Neutrophil (primary cell): ENCODE measurements at regions not wholly inside any gene's neighbourhood (a gene's known extent, or its start where the extent isn't known, plus 50 kb on each side); places are given as distances from the start of the nearest gene placed in this dataset.

Experiments
- H3K27ac ChIP-seq: fragments of 200-600 bp; sonication (generic); 2 replicates; pipeline ENCODE4 v1.5.1; 2016; ENCODE audit warnings: mild to moderate bottlenecking, moderate library complexity
- H3K27me3 ChIP-seq: fragments of 200-600 bp; sonication (generic); 2 replicates; pipeline ENCODE4 v1.6.0; 2016; ENCODE audit warnings: mild to moderate bottlenecking
- H3K36me3 ChIP-seq: fragments of 200-600 bp; sonication (generic); 2 replicates; pipeline ENCODE4 v1.5.1; 2017
- H3K4me1 ChIP-seq, 2 experiments: fragments of 200-600 bp in 1 of 2; sonication (generic) in 1 of 2; 1 replicate in 1 of 2; 2 replicates in 1 of 2; pipeline versions ENCODE4 v1.5.1 to v1.6.1; 2013 to 2016; ENCODE audit warnings: low read depth in 1 of 2, low read length in 1 of 2, mild to moderate bottlenecking in 1 of 2, moderate library complexity in 1 of 2; ENCODE audit not compliant: control insufficient read depth in 1 of 2, insufficient read depth in 1 of 2
- H3K4me3 ChIP-seq, 2 experiments: fragments of 200-600 bp in 1 of 2; sonication (generic) in 1 of 2; 1 replicate in 1 of 2; 2 replicates in 1 of 2; pipeline ENCODE4 v1.5.1; 2013 to 2016; ENCODE audit warnings: low read depth in 1 of 2, low read length in 1 of 2, mild to moderate bottlenecking in 1 of 2, moderate library complexity in 1 of 2
- H3K9me3 ChIP-seq: fragments of 200-600 bp; sonication (generic); 2 replicates; pipeline ENCODE4 v1.5.1; 2016
- CTCF ChIP-seq: fragments of 200-600 bp; sonication (generic); IDR thresholded peaks from 2 replicates; pipeline ENCODE4 v1.5.1; 2016; ENCODE audit warnings: antibody characterized with exemption

GRCh38 chr3:187544326-187544725 is 125.9 kb downstream of the SST start:
- Histone ChIP-seq H3K27me3 (peaks cover 2% of the 10 kb centered on the region), H3K4me1 (no peaks in the 10 kb centered on the region), H3K27ac (no peak overlapping the region), H3K9me3 (no peaks in the 10 kb centered on the region), H3K4me3 (no peak overlapping the region), H3K36me3 (no peaks in the 10 kb centered on the region)
- TF ChIP-seq CTCF = no peak

- TF ChIP-seq CTCF = no peak
- Histone ChIP-seq H3K4me3 (no peak overlapping the region), H3K27me3 (no peaks in the 10 kb centered on the region), H3K36me3 (no peaks in the 10 kb centered on the region), H3K4me1 (no peaks in the 10 kb centered on the region), H3K27ac (no peak overlapping the region), H3K9me3 (no peaks in the 10 kb centered on the region)
Observed at GRCh38 chr3:187540847-187541246, 129.3 kb downstream of the SST start.

- H3K27me3 ChIP-seq = no peaks in the 10 kb centered on the region
- no peak overlapping the region for H3K4me3 ChIP-seq
- no peaks in the 10 kb centered on the region for H3K4me1 ChIP-seq
- no peak for TF ChIP-seq CTCF
- H3K27ac ChIP-seq = no peak overlapping the region
- no peaks in the 10 kb centered on the region for H3K9me3 ChIP-seq
- no peaks in the 10 kb centered on the region for H3K36me3 ChIP-seq
Observed at GRCh38 chr3:187536185-187536584, 134.0 kb downstream of the SST start.

GRCh38 chr3:187533797-187534196 is 136.4 kb downstream of the SST start:
- no peaks in the 10 kb centered on the region for H3K27me3 ChIP-seq
- H3K4me1 ChIP-seq = no peaks in the 10 kb centered on the region
- H3K36me3 ChIP-seq = no peaks in the 10 kb centered on the region
- H3K4me3 ChIP-seq = no peak overlapping the region
- TF ChIP-seq CTCF = no peak
- H3K27ac ChIP-seq = no peak overlapping the region
- no peaks in the 10 kb centered on the region for H3K9me3 ChIP-seq

- H3K9me3 ChIP-seq = no peaks in the 10 kb centered on the region
- no peaks in the 10 kb centered on the region for H3K36me3 ChIP-seq
- H3K4me3 ChIP-seq = no peak overlapping the region
- H3K27ac ChIP-seq = no peak overlapping the region
- TF ChIP-seq CTCF = no peak
- H3K27me3 ChIP-seq = no peaks in the 10 kb centered on the region
- H3K4me1 ChIP-seq = no peaks in the 10 kb centered on the region
Observed at GRCh38 chr3:187531831-187532230, 138.4 kb downstream of the SST start.

- Histone ChIP-seq H3K27me3 (no peaks in the 10 kb centered on the region), H3K36me3 (no peaks in the 10 kb centered on the region), H3K4me3 (no peak overlapping the region), H3K27ac (no peak overlapping the region), H3K4me1 (no peaks in the 10 kb centered on the region), H3K9me3 (no peaks in the 10 kb centered on the region)
- no peak for TF ChIP-seq CTCF
Observed at GRCh38 chr3:187522890-187523289, 147.3 kb downstream of the SST start.
